ENCODE measurements at regions not wholly inside any gene's neighbourhood (a gene's known extent, or its start where the extent isn't known, plus 50 kb on each side); places are given as distances from the start of the nearest gene placed in this dataset.

DNA sequence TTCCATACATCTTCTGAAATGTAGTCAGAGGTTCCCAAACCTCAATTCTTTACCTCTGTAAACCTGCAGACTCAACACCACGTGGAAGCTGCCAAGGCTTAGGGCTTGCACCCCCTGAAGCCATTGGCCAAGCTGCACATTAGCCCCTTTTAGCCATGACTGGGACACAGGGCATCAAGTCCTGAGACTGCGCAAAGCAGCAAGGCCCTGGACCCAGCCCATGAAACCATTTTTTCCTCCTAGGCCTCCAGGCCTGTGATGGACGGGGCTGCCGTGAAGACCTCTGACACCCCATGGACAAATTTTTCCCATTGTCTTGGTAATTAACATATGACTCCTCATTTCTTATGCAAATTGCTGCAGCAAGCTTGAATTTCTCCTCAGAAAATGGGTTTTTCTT lies 727.8 kb downstream of the C6orf118 start:
- no peak overlapping the region for H3K4me3 ChIP-seq (ENCODE audit: low read length)
- no peak for TF ChIP-seq ZNF274 (IDR thresholded peaks at IDR 0.05; ENCODE audit: low read depth, low read length)

DNA sequence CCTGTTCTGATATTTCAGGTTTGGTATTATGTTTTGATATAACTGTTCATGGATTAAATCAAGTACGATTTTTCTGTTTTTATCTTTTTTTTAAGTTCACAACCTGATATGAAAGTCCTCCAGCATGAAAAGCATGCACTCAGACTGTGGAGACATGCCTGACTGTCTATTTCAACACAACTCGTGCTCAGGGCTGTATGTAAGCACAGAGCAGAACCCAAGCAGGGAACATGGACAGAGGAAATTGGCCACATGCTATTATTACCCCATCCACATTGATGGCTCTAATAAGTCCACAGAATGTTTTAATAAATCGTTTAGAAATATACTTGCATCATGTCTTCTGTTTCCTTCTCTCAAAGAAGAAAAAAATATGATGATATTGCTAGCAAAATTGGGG lies 730.4 kb downstream of the C6orf118 start:
- no peak overlapping the region for H3K4me3 ChIP-seq (ENCODE audit: low read length)
- TF ChIP-seq ZNF274 (IDR thresholded peaks at IDR 0.05; ENCODE audit: low read depth, low read length): no peak

DNA sequence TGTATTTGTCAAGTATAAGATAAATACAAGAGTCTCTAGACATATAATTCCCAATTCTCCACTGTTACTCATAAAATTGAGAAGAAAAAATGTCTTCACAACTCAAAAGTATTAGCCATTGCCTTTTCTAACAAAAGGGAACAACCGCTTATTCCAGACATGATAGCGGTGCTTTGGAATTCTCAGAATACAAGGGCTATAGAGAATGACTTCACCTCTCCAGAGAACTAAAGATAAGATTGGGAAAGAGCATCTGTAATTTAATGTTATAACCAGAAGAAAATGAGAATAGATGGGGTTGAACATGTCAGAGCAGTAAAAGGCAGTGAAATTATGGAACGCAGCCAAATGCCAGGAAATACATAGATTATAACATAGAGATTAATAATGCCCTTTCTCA lies 730.8 kb downstream of the C6orf118 start:
- no peak overlapping the region for H3K4me3 ChIP-seq (ENCODE audit: low read length)
- no peak for TF ChIP-seq ZNF274 (IDR thresholded peaks at IDR 0.05; ENCODE audit: low read depth, low read length)

DNA sequence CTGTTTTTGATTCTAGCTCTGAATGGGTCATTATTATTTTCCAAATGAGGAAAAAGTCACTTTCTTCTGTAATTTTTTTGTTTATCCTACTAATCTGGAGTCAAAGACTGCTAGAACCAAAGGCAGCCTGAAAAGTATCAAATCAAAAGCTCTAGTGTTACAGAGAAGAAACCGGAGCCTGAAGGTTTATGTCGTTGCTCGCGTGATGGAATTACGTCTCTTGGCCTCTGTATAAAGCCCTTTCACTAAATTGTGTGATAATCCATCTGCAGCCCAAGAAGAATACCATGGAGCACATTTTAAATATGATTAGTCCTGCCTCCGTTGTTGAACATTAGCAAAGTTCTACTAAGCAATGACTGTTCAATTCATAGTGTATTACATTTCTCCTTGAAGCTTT lies 738.6 kb downstream of the C6orf118 start:
- TF ChIP-seq ZNF274 (IDR thresholded peaks at IDR 0.05; ENCODE audit: low read depth, low read length): no peak
- no peak overlapping the region for H3K4me3 ChIP-seq (ENCODE audit: low read length)

DNA sequence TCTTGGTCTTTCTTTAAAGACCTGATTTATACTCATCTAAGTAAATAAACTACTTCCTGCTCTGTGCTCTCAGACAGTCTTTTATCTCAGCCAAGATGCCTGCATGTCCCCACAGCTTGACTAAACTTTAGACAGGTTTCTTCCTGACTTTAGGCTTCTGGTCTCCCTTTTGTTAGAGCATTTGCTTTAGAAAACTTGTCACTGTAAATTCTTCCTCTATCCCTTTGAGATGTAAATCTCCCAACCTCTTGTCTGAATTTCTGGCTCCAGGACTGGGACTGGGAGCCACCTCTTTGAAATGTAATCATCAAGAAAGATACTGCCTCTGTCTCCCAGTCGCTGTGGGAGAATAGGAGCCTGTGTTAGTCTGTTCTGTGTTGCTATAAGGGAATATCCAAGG lies 739.9 kb downstream of the C6orf118 start:
- H3K4me3 ChIP-seq (ENCODE audit: low read length): no peak overlapping the region
- no peak for TF ChIP-seq ZNF274 (IDR thresholded peaks at IDR 0.05; ENCODE audit: low read depth, low read length)

DNA sequence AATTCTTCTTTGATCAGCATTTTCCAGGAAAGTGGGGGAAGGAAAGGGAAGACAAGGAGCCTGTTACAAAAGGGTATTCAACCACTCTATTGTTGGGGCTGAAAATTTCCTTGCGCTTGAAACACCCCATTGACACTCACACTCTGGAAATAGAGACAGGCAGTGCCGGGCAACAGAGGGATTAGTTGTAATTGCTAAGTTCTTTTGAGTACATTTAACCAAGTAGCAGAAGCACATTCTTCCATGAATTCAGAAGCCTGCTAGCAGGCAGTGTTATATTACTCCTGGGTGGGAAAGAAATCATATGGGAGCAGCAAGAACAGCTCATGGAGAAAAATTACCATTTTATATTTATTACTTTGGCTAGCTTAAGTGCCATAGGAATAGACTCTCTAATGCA lies 745.5 kb downstream of the C6orf118 start:
- H3K4me3 ChIP-seq (ENCODE audit: low read length): no peak overlapping the region
- no peak for TF ChIP-seq ZNF274 (IDR thresholded peaks at IDR 0.05; ENCODE audit: low read depth, low read length)

DNA sequence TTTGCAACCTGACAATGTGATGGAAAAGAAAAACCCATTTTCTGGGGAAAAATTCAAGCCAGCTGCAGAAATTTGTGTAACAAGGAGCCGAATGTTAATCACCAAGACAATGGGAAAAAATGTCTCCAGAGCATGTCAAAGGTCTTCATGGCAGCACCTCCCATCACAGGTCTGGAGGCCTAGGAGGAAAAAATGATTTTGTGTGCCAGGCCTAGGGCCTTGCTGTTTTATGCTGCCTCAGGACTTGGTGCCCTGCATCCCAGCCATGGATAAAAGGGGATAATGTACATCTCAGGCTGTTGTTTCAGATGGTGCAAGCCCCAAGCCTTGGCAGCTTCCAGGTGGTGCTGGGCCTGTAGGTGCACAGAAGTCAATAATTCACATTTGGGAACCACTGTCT lies 747.7 kb downstream of the C6orf118 start:
- no peak for TF ChIP-seq ZNF274 (IDR thresholded peaks at IDR 0.05; ENCODE audit: low read depth, low read length)
- no peak overlapping the region for H3K4me3 ChIP-seq (ENCODE audit: low read length)

DNA sequence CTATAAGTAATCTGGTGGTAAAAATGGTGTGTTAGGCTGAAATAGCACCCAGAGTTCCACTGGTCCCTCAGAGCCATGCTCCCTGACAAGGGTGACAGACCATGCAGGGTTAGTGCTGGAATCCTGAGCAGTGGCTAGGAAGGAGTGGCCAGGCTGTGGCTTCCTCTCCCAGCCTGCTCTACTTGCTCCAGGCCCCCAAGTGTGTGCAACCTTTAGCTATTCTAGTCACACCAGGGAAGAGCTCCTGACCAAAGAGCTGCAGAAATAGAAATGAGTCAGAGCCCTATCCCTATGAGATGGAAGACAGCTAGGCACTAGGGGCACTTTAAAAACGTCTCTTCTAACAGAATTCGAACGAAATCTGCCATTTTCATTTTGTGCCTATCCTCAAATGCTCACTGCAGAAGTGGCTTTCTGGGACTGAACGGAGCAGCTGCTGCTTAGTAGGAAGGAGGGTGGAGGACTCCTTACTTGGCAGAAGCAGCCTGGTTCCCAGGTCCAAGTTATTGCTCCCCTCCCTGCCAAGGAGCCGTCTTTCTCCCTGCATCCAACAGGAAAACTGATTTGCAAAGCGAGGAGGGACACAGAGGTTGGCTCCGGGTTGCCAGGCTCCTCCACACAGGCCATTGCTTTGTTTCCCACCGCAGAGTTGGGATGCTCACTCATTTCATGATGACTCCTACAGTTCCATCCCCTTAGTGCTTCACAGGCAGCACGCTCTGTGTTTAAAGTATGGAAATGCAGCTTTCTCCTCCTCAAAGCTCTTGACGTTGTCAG lies 754.5 kb downstream of the C6orf118 start:
- H3K4me3 ChIP-seq (ENCODE audit: low read length): no peak overlapping the region
- TF ChIP-seq ZNF274 (IDR thresholded peaks at IDR 0.05; ENCODE audit: low read depth, low read length): no peak

DNA sequence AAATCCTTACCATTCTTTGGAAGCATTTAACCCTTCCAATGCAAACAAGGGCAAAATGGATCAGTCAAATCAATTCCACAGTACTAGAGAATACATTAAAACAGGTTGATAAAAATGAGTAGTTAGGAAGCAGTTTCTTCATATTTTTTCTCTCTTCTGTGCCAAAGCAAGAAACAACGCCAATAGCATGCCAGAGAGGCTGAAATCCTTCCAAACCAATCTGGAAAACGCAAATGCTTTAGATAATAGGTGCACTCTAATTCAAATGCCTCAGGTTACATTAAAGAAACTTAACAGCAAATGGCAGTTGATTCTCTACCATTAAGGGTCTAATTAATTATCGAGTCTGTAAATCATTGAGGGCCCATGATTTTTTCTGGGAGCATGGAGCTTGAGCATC lies 755.2 kb downstream of the C6orf118 start:
- no peak overlapping the region for H3K4me3 ChIP-seq (ENCODE audit: low read length)
- TF ChIP-seq ZNF274 (IDR thresholded peaks at IDR 0.05; ENCODE audit: low read depth, low read length): no peak

DNA sequence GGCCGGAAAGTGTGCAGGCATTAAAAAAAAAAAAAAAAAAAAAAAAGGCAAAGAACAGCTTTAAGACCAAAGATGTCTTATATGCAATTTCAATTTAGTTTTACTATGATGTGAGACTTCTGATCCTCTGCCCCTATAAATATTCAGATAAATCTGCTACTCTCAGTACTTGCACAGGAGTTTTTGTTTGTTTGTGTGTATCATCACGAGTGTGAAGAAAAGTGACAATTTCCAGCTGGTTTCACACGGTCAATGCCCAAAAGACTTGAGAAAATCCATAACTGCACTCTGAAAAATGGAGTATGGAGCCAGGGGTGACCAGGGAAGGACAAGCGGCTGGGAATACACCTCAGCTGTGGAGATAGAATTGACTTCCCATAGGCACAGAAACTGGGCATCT lies 757.7 kb downstream of the C6orf118 start:
- no peak overlapping the region for H3K4me3 ChIP-seq (ENCODE audit: low read length)
- TF ChIP-seq ZNF274 (IDR thresholded peaks at IDR 0.05; ENCODE audit: low read depth, low read length): no peak

DNA sequence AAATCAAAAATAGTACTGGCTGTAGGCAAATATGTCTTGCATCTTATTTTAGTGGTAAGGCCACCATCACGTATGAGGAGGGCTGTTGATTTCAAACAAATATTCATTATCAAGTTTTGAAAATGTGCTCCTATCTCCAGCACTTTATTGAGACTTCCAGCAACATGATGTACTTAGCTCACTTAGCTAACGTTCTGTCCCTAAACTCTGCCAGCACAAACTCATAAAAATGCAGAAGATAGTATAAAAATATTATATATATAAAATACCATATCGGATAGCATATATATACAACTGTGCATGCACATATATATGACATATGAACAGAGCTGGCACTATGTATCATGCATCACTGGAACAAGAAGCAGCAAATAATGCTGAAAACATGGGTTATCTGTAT lies 762.3 kb downstream of the C6orf118 start:
- H3K4me3 ChIP-seq (ENCODE audit: low read length): no peak overlapping the region
- TF ChIP-seq ZNF274 (IDR thresholded peaks at IDR 0.05; ENCODE audit: low read depth, low read length): no peak

DNA sequence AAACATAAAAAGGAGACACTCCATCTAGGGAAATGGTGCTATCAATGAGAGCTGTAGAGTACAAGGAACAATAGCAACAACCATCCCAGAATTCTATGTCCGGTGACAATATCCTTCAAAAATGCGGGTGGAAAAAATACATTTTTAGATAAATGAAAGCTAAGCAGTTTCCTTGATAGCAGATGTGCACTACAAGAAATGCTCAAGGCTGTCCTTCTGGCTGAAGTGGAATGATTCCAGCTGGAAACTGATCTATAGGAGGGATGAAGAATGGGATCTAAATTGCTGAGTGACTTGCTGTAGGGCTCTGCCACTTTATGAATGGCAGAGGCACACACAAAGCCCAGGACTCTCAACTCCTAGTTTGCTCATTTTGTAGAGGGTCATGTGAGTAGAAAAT lies 763.1 kb downstream of the C6orf118 start:
- H3K4me3 ChIP-seq (ENCODE audit: low read length): no peak overlapping the region
- TF ChIP-seq ZNF274 (IDR thresholded peaks at IDR 0.05; ENCODE audit: low read depth, low read length): no peak

DNA sequence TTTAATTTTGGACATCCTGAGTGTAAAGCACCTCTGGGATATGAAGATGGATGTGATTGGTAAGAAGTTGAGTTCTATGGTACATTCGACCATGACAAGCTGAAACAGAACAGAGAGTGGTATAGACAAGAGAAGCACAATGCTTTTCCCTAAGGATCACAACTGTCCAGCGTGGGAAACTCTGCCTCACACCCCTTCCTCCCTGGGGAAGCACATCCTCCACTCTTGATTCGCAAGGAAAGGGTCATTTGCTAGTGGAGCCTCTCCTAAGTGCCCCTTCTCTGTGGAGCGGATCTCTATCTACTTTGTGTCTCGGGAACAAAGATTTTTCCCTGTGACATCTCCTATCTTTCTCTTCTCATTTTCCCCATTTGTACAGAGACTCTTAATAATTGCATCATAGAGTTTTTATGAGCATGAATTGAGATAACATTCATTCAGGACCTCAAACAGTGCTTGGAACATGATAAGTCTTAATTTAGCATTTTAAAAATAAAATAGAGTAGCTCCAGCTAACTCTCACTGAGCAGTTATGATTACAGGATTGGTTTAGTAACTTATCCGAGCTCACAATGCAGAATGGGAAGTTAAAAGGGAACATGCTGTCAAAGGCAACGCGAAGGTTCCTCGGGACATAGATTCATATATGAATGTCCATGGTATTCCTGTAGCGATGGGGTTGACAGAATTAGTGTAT lies 775.2 kb downstream of the C6orf118 start:
- no peak for TF ChIP-seq ZNF274 (IDR thresholded peaks at IDR 0.05; ENCODE audit: low read depth, low read length)
- H3K4me3 ChIP-seq (ENCODE audit: low read length): no peak overlapping the region

DNA sequence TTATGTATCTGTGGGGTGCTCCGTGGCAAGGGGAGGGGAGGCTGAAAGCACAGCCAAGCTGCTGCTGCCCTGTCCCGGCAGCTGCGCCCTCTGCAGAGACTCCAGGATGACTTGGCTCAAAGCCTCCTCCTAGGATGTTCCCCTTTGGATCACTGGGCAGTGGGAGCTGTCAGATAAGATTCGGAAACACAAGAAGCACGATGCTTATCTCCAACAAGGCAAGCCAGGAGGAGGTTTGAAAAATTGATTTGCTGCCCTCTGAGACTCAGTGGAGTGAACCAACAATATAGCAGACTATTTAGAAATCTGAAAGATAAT lies 776.4 kb downstream of the C6orf118 start:
- no peak for TF ChIP-seq ZNF274 (IDR thresholded peaks at IDR 0.05; ENCODE audit: low read depth, low read length)
- no peak overlapping the region for H3K4me3 ChIP-seq (ENCODE audit: low read length)

DNA sequence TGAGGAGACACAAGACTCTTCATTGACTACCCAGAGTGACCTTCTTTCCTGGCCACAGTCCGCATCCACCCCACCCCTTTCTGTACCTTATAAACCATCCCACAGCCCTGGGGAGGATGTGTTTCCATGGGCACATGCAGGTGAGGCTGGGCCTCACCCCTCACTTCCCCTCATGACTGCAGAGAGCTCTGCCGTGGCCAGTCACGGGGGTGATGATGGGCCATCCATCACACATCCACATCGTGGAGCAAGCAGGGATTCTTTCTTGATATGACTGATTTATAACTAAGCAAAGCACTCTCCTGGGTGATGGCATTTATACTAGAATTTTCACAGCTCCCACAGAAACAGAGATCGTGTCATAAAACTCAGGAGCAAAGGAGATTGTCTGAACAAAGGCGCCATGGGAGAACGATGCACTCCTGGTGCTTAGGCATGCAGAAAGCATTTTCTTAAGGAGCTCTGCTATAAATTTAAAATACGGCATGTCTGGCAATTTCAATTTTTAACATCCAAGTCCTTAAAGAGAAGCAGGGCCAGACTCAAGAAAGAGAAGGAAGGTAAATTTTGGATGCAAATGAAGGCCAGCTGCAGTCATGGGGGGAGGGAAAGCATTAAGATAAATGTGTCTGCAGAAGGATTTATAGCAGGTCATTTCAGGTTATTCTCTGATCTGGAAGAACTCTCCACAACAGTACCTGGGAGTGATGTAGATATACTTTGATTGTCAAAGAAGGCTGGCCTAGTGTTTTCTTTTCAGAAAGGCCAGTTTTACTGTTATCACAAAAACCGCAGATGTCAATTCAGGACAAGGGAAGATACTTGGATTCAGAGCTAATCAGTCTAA lies 777.0 kb downstream of the C6orf118 start:
- H3K4me3 ChIP-seq (ENCODE audit: low read length): no peak overlapping the region
- TF ChIP-seq ZNF274 (IDR thresholded peaks at IDR 0.05; ENCODE audit: low read depth, low read length): no peak
